CD14-positive monocyte (primary cell): ENCODE measurements at regions not wholly inside any gene's neighbourhood (a gene's known extent, or its start where the extent isn't known, plus 50 kb on each side); places are given as distances from the start of the nearest gene placed in this dataset.

Experiments used
- DNase-seq, 3 donors: peaks; one replicate each; pipeline ENCODE4 v3.0.0-alpha.2; 2011 to 2022
- H2AFZ ChIP-seq: 2 replicates; pipeline ENCODE4 v1.6.0; 2012; ENCODE audit warnings: mild to moderate bottlenecking, low read depth, low read length, inconsistent platforms; ENCODE audit not compliant: insufficient read depth, poor library complexity, severe bottlenecking
- H3K27ac ChIP-seq, 2 donors: 1 replicate in 1 of 2; 2 replicates in 1 of 2; pipeline ENCODE4 v1.5.1; 2012 to 2013; ENCODE audit warnings: low read length in 2 of 2, control low read depth in 1 of 2, inconsistent platforms in 1 of 2, low read depth in 1 of 2, mild to moderate bottlenecking in 1 of 2
- H3K27me3 ChIP-seq, 2 donors: one replicate each; pipeline versions ENCODE4 v1.6.0 to v1.6.1; 2011 to 2013; ENCODE audit warnings: low read length in 2 of 2; ENCODE audit not compliant: control insufficient read depth in 2 of 2, insufficient read depth in 2 of 2
- H3K36me3 ChIP-seq, 2 donors: replicated peaks in 1 of 2; 1 replicate in 1 of 2; 2 replicates in 1 of 2; pipeline versions ENCODE4 v1.5.1 to v1.6.1; 2012 to 2013; ENCODE audit warnings: low read length in 2 of 2, control low read depth in 1 of 2, inconsistent platforms in 1 of 2, mild to moderate bottlenecking in 1 of 2; ENCODE audit not compliant: insufficient read depth in 2 of 2, control insufficient read depth in 1 of 2
- H3K4me1 ChIP-seq, 2 donors: 1 replicate in 1 of 2; 2 replicates in 1 of 2; pipeline versions ENCODE4 v1.5.1 to v1.6.1; 2012 to 2013; ENCODE audit warnings: low read length in 2 of 2, control low read depth in 1 of 2, inconsistent platforms in 1 of 2, mild to moderate bottlenecking in 1 of 2, moderate library complexity in 1 of 2; ENCODE audit not compliant: insufficient read depth in 2 of 2, control insufficient read depth in 1 of 2
- H3K4me2 ChIP-seq: replicated peaks from 2 replicates; pipeline ENCODE3; 2012; ENCODE audit warnings: low read length, moderate library complexity, mild to moderate bottlenecking; ENCODE audit not compliant: poor library complexity, severe bottlenecking; ENCODE audit errors: extremely low read depth
- H3K4me3 ChIP-seq, 3 experiments: fragments of 200-600 bp in 1 of 3; sonication (generic) in 1 of 3; replicated peaks in 1 of 3; 1 replicate in 2 of 3; 2 replicates in 1 of 3; pipeline ENCODE4 v1.5.1; 2011 to 2013; ENCODE audit warnings: low read length in 3 of 3, mild to moderate bottlenecking in 3 of 3, control low read depth in 2 of 3, low read depth in 2 of 3, inconsistent platforms in 1 of 3, moderate library complexity in 1 of 3
- H3K79me2 ChIP-seq: 2 replicates; pipeline ENCODE4 v1.6.0; 2012; ENCODE audit warnings: mild to moderate bottlenecking, control low read depth, inconsistent platforms, low read length, moderate library complexity; ENCODE audit not compliant: insufficient read depth
- H3K9ac ChIP-seq: 2 replicates; pipeline ENCODE4 v1.6.0; 2017; ENCODE audit warnings: low read length, mild to moderate bottlenecking; ENCODE audit not compliant: insufficient read depth, poor library complexity, severe bottlenecking
- H3K9me3 ChIP-seq, 2 donors: replicated peaks in 1 of 2; 1 replicate in 1 of 2; 2 replicates in 1 of 2; pipeline versions ENCODE4 v1.5.1 to v1.6.1; 2012 to 2013; ENCODE audit warnings: low read length in 2 of 2, control low read depth in 1 of 2; ENCODE audit not compliant: control insufficient read depth in 1 of 2, insufficient read depth in 1 of 2
- H4K20me1 ChIP-seq: 2 replicates; pipeline ENCODE4 v1.6.0; 2012; ENCODE audit warnings: mild to moderate bottlenecking, low read length, control low read depth, moderate library complexity; ENCODE audit not compliant: insufficient read depth
- H3K27ac Mint-ChIP-seq, 7 donors: one replicate each; pipeline ENCODE4 v1.8.0; 2020; ENCODE audit warnings: mild to moderate bottlenecking in 7 of 7, mixed read lengths in 7 of 7, moderate library complexity in 6 of 7, inconsistent platforms in 2 of 7
- H3K27me3 Mint-ChIP-seq, 3 donors: one replicate each; pipeline ENCODE4 v1.8.0; 2021 to 2022; ENCODE audit warnings: low read depth in 3 of 3, mild to moderate bottlenecking in 3 of 3, mixed read lengths in 3 of 3, moderate library complexity in 3 of 3, inconsistent platforms in 1 of 3
- H3K36me3 Mint-ChIP-seq, 2 donors: one replicate each; pipeline ENCODE4 v1.8.0; 2020; ENCODE audit warnings: mixed read lengths in 2 of 2, inconsistent platforms in 1 of 2, mild to moderate bottlenecking in 1 of 2
- H3K4me1 Mint-ChIP-seq: one replicate; pipeline ENCODE4 v1.8.0; 2020; ENCODE audit warnings: mild to moderate bottlenecking, mixed read lengths
- H3K4me3 Mint-ChIP-seq, 2 donors: one replicate each; pipeline ENCODE4 v1.8.0; 2020; ENCODE audit warnings: mild to moderate bottlenecking in 2 of 2, mixed read lengths in 2 of 2, moderate library complexity in 1 of 2
- H3K9me3 Mint-ChIP-seq, 7 donors: one replicate each; pipeline ENCODE4 v1.8.0; 2020 to 2022; ENCODE audit warnings: mixed read lengths in 7 of 7, mild to moderate bottlenecking in 6 of 7, moderate library complexity in 6 of 7, inconsistent platforms in 2 of 7
- CTCF ChIP-seq: fragments of 200-600 bp; IDR thresholded peaks from one replicate; pipeline ENCODE4 v1.8.0; 2022; ENCODE audit warnings: antibody characterized with exemption, mild to moderate bottlenecking
- WGBS: methylation state at CpG from one replicate; pipeline ENCODE4 v1.1.5; 2013; ENCODE audit warnings: missing lambda C conversion rate; ENCODE audit not compliant: insufficient coverage; 5-methylcytosine and 5-hydroxymethylcytosine counted together
- intact Hi-C, 2 donors: fragments of 100-400 bp; cut with micrococcal nuclease; formaldehyde crosslinking; loops; one replicate each; pipeline versions ENCODE4 v1.15.0 to v1.15.1; 2023

DNA sequence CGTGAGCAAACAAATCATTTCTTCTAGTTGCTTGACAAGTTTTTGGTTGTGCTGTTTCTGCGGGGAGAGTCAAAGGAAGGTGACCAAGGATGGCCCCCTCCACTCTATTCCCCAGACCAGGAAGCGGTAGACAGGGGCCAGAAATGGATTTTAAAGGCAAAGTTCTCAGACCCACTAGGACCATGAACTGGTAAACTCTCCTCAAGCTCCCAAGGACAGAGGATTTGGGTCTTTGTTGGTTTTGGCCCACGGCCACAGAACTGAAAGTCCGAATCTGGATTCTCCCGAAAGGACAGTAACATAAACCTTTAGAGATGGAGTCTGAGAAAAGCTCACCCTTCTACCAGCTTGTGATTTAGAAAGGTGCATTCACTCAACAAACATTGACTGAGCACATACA lies 85.9 kb upstream of the C2CD4B start:
- H3K9me3 ChIP-seq: peaks cover 0 to 5% of the 10 kb centered on the region in 2 donors
- no peak for TF ChIP-seq CTCF
- no peaks in the 10 kb centered on the region for H3K36me3 ChIP-seq
- H3K9ac ChIP-seq: no peak overlapping the region
- H3K4me3 ChIP-seq: no peak overlapping the region
- whole genome bisulfite sequencing: 100% methylated on average over 1 of the region's 6 CpGs
- intact Hi-C loops: no loop called here
- no peaks in the 10 kb centered on the region for H3K4me1 ChIP-seq
- H3K27me3 Mint-ChIP-seq: peaks cover 2 to 7% (median 5%) of the 10 kb centered on the region in 3 donors
- DNase-seq: no peak
- H3K79me2 ChIP-seq: no peaks in the 10 kb centered on the region
- no peak overlapping the region for H3K4me2 ChIP-seq
- H3K4me1 Mint-ChIP-seq: no peaks in the 10 kb centered on the region
- H3K27me3 ChIP-seq: no peaks in the 10 kb centered on the region
- no peak overlapping the region for H3K27ac ChIP-seq
- H2AFZ ChIP-seq: no peak overlapping the region
- no peaks in the 10 kb centered on the region for H3K36me3 Mint-ChIP-seq
- no peak overlapping the region for H3K4me3 Mint-ChIP-seq
- H3K27ac Mint-ChIP-seq: no peak overlapping the region
- peaks cover 0 to 9% (median 3%) of the 10 kb centered on the region in 7 donors for H3K9me3 Mint-ChIP-seq
- H4K20me1 ChIP-seq: no peaks in the 10 kb centered on the region

DNA sequence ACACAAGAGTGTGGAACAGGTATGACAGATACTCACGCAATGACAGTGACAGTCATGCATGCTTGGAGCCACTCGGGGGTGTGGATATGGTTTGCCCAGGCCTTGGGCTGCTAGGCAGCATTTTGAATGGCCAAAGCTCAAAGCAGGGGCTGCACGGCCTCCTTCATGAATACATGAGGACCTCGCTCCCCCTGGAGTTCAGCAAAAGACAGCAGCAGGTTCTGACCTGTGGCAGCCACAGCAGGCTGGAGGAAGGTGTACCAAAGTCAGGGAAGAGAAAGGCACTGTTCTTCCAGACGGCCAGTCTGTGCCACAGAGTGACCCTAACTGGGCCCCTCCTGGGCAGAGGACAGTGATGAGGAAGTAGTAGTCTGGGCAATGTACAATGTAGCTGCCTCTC lies 88.2 kb upstream of the C2CD4B start:
- Mint-ChIP-seq H3K27me3 (peaks cover 2 to 5% (median 4%) of the 10 kb centered on the region in 3 donors), H3K36me3 (no peaks in the 10 kb centered on the region), H3K4me1 (no peaks in the 10 kb centered on the region), H3K9me3 (peaks cover 0 to 23% (median 8%) of the 10 kb centered on the region in 7 donors), H3K4me3 (no peak overlapping the region), H3K27ac (no peak overlapping the region)
- no peak overlapping the region for H2AFZ ChIP-seq
- H3K79me2 ChIP-seq: no peaks in the 10 kb centered on the region
- no peak for TF ChIP-seq CTCF
- no peaks in the 10 kb centered on the region for H4K20me1 ChIP-seq
- no peaks in the 10 kb centered on the region for H3K4me1 ChIP-seq
- no peak overlapping the region for H3K9ac ChIP-seq
- no peaks in the 10 kb centered on the region for H3K27me3 ChIP-seq
- no peaks in the 10 kb centered on the region for H3K36me3 ChIP-seq
- H3K4me3 ChIP-seq: no peak overlapping the region
- peaks cover 0 to 12% of the 10 kb centered on the region in 2 donors for H3K9me3 ChIP-seq
- no peak for DNase-seq
- no peak overlapping the region for H3K4me2 ChIP-seq
- H3K27ac ChIP-seq: no peak overlapping the region
- intact Hi-C loops: no loop called here
- WGBS: 97% methylated on average over 4 of the region's 5 CpGs
